Panc1 (cell line): ENCODE measurements at regions not wholly inside any gene's neighbourhood (a gene's known extent, or its start where the extent isn't known, plus 50 kb on each side); places are given as distances from the start of the nearest gene placed in this dataset.

Experiments
- CTCF ChIP-seq: fragments of 450-650 bp; IDR thresholded peaks from 2 replicates; pipeline ENCODE4 v1.5.1; 2017; ENCODE audit warnings: mild to moderate bottlenecking
- POLR2AphosphoS5 ChIP-seq: IDR thresholded peaks from 2 replicates; pipeline ENCODE4 v1.6.1; 2012; ENCODE audit warnings: mild to moderate bottlenecking, low read depth, low read length, moderate library complexity
- SIN3A ChIP-seq: IDR thresholded peaks from 2 replicates; pipeline ENCODE4 v1.6.1; 2012; ENCODE audit warnings: low read depth, mild to moderate bottlenecking, low read length, moderate library complexity, borderline replicate concordance; ENCODE audit not compliant: insufficient read depth
- TCF7L2 ChIP-seq: IDR thresholded peaks from 2 replicates; pipeline ENCODE4 v1.6.1; 2011; ENCODE audit warnings: mild to moderate bottlenecking, low read depth, low read length, inconsistent platforms
- TF ChIP-seq, protein P1 (sequence below), 2 experiments: IDR thresholded peaks; 2 replicates each; pipeline ENCODE4 v1.6.1; 2011 to 2012; ENCODE audit warnings: low read depth in 2 of 2, control low read depth in 1 of 2, low read length in 1 of 2, mild to moderate bottlenecking in 1 of 2, moderate library complexity in 1 of 2; ENCODE audit not compliant: insufficient read depth in 1 of 2

GRCh38 chr9:108167136-108167900, 677.7 kb upstream of the KLF4 start:
- TF ChIP-seq CTCF: no peak
- no peak for TF ChIP-seq SIN3A
- no peak for TF ChIP-seq POLR2AphosphoS5
- TF ChIP-seq, protein P1, sequence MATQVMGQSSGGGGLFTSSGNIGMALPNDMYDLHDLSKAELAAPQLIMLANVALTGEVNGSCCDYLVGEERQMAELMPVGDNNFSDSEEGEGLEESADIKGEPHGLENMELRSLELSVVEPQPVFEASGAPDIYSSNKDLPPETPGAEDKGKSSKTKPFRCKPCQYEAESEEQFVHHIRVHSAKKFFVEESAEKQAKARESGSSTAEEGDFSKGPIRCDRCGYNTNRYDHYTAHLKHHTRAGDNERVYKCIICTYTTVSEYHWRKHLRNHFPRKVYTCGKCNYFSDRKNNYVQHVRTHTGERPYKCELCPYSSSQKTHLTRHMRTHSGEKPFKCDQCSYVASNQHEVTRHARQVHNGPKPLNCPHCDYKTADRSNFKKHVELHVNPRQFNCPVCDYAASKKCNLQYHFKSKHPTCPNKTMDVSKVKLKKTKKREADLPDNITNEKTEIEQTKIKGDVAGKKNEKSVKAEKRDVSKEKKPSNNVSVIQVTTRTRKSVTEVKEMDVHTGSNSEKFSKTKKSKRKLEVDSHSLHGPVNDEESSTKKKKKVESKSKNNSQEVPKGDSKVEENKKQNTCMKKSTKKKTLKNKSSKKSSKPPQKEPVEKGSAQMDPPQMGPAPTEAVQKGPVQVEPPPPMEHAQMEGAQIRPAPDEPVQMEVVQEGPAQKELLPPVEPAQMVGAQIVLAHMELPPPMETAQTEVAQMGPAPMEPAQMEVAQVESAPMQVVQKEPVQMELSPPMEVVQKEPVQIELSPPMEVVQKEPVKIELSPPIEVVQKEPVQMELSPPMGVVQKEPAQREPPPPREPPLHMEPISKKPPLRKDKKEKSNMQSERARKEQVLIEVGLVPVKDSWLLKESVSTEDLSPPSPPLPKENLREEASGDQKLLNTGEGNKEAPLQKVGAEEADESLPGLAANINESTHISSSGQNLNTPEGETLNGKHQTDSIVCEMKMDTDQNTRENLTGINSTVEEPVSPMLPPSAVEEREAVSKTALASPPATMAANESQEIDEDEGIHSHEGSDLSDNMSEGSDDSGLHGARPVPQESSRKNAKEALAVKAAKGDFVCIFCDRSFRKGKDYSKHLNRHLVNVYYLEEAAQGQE (IDR thresholded peaks at IDR 0.05; ENCODE audit: insufficient read depth in 1 of 2, low read depth in 2 of 2, low read length in 1 of 2): no peak
- no peak for TF ChIP-seq TCF7L2
